ENCODE measurements at regions not wholly inside any gene's neighbourhood (a gene's known extent, or its start where the extent isn't known, plus 50 kb on each side); places are given as distances from the start of the nearest gene placed in this dataset.

DNA sequence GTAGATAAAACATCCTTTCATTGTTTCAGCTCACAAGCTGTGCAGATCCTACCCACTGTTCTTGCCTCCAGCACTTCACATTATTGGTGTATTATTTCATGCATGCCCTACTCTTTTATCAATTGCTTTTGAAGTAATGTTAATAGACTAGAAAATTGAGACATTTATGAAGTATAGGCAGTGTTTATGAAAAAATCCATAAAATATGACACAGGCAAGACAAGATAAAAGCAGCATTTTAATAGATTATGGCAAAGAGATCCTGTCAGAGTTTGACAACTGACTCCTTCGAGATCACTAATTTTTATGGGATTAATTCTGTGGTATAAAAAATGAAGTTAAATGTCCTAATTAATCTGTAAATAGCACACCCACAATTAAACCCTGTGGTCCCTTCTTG, 217.2 kb upstream of the NANOGP8 start:
- no peak for TF ChIP-seq POLR2A (IDR thresholded peaks at IDR 0.05)
- TF ChIP-seq, protein P1, sequence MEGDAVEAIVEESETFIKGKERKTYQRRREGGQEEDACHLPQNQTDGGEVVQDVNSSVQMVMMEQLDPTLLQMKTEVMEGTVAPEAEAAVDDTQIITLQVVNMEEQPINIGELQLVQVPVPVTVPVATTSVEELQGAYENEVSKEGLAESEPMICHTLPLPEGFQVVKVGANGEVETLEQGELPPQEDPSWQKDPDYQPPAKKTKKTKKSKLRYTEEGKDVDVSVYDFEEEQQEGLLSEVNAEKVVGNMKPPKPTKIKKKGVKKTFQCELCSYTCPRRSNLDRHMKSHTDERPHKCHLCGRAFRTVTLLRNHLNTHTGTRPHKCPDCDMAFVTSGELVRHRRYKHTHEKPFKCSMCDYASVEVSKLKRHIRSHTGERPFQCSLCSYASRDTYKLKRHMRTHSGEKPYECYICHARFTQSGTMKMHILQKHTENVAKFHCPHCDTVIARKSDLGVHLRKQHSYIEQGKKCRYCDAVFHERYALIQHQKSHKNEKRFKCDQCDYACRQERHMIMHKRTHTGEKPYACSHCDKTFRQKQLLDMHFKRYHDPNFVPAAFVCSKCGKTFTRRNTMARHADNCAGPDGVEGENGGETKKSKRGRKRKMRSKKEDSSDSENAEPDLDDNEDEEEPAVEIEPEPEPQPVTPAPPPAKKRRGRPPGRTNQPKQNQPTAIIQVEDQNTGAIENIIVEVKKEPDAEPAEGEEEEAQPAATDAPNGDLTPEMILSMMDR (IDR thresholded peaks at IDR 0.05) = no peak

All from thyroid gland (tissue), 4 donors.